HG02981 (cell line): ENCODE measurements at regions not wholly inside any gene's neighbourhood (a gene's known extent, or its start where the extent isn't known, plus 50 kb on each side); places are given as distances from the start of the nearest gene placed in this dataset.
"Not testable (repeated sequence)": the region's sequence is repeated elsewhere in the genome, so short reads cannot be mapped to it uniquely, and the experiment has no call there.

Experiments
- ATAC-seq: cut with Tn5 transposase; IDR thresholded peaks from one replicate; pipeline ENCODE4 v1.9.1; 2021; ENCODE audit warnings: mild to moderate bottlenecking, moderate library complexity; ENCODE audit not compliant: unreplicated experiment

DNA sequence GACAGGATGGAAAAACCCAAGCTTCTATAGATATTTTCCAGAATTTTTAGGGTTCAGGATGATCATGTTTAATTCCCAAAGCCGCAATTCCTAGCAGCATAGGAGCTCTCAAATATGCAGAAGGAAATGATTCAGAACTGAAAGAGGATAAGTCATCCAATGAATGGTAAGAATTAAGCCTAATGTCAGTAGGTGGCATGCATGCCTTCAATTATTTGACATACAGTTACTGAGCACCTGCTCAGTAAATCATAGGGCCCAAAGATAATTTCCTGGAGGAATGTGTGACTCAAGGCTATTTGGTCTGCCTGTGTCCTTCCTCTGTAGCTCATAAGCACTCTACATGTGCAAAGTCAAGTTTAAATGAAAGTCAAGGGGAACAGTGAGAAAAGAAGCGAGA lies 116.8 kb upstream of the SLC38A4 start:
- ATAC-seq: no peak

- ATAC-seq: no peak
Observed at GRCh38 chr12:46944088-46944487, 118.3 kb upstream of the SLC38A4 start.

GRCh38 chr12:46944771-46945170 lies 119.0 kb upstream of the SLC38A4 start:
- no peak for ATAC-seq

GRCh38 chr12:46945591-46945990 lies 119.8 kb upstream of the SLC38A4 start:
- no peak for ATAC-seq

- no peak for ATAC-seq
Observed at GRCh38 chr12:46946137-46946536, 120.3 kb upstream of the SLC38A4 start.

GRCh38 chr12:46948936-46949545 lies 123.2 kb upstream of the SLC38A4 start:
- ATAC-seq: no peak

DNA sequence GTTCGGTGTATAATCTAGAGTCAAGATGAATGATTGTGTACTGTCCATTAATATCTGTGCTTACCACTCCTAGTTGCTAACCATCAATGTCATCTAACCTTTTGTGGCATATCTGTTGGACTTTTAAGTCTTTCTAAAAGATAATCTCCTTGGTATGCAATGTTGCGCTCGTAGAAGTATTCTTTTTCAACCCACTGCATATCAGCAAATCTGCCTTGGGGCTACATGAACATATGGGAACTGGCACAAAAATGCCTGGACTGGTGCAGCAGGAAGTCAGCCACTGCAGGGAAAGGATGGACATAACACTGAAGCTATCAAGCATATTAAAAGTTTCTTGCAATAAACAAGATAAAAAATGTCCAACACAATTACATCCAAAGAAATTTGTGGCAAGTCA lies 124.3 kb upstream of the SLC38A4 start:
- no peak for ATAC-seq

GRCh38 chr12:46952880-46953483 lies 126.4 kb upstream of the PCED1B start:
- no peak for ATAC-seq

DNA sequence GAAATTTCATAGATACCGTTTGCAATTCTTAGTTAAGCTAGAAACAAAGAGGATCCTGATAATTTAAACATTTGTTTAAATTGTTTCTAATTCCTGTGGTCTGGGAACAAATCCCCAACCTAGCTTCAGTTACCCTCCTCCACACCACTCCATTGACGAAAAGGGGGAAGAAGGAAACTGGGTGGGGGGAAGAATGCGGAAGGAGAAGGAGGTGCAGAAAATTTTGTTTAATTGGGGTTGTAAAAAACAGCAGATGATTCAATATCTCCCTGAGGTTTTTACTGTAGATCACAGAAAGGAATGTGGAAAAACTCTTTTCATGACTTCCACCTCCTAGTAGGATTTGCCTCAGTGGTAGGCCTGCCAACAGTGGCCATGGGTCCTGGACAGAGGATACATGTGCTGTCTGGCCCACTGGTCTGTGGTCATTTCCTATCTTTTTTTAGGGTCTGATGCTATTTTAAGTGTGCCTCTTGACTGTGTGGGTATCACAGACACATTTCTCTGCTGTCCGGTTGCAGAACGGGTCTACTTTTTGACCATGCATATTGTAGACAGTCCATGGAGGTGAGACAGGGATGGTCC lies 122.9 kb upstream of the PCED1B start:
- no peak for ATAC-seq

- no peak for ATAC-seq
Observed at GRCh38 chr12:46958053-46958452, 121.4 kb upstream of the PCED1B start.

DNA sequence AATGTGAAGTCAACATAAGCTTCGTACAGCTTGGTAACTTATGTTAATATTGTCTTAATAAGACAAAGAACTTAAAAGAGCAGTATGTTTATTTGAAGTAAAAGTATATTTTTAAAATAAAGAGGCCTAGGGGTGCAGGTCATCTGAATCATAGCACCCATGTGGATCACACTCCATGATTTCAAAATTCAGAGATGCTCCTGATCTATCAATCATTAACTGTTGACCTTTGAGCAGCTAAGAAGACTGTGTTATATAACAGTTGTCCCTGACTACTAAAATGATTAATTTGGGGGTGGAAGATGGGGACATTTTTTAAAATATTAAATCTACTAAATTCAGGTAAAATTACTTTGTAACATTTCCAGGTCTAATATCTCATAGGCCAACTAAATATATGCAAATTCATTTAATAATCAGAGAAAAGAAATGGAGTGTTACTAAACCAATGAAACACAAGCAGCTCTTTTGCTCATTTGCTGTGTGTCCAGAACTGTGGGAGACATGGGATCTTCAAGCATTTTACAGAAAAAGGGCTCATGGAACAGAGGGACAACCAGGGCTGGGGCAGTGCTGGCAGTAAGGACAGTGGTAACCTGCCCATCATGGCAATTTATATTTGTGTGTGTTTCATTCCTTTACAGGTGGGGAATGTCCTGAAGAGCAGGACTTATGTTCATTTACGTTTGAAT lies 120.7 kb upstream of the PCED1B start:
- no peak for ATAC-seq

DNA sequence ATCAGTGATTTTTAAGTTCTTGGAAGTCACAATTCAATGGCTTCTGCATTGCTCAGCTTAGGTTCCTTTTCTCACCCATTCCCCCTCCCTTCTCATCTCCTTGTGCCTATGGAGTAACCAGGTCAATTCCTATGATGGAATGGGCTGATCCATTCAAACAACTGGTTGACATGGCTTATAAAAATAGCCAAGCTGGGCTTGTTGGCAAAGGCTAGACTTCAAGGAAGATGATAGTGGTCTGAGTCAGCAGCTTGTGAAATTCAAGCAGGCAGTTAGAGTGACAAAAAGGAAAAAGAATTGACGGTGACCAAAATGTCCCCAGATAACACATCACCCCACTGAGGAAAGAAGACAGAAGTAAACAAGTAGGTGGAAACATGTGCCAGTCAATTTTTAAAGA lies 119.9 kb upstream of the PCED1B start:
- ATAC-seq: no peak

GRCh38 chr12:46960681-46961080 lies 118.7 kb upstream of the PCED1B start:
- ATAC-seq: no peak

DNA sequence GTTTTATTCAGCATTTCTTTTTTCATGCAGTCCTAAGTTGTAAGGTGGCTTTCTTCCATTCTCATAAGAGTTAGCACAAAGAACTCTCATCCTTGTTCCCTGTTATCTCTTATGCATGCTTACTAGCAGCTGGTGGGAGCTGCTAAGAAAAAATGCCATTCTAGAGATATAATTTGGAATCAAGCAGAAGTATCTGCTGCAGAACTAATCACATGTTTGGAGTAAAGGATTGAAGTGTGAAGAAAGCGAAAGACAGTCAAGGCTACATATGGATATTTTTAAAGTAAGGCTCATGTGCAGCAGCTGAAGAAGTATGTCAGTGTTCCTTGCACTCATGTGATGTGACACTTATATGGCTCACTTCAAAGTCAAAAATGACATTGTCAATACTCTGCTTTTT lies 116.2 kb upstream of the PCED1B start:
- ATAC-seq: no peak

DNA sequence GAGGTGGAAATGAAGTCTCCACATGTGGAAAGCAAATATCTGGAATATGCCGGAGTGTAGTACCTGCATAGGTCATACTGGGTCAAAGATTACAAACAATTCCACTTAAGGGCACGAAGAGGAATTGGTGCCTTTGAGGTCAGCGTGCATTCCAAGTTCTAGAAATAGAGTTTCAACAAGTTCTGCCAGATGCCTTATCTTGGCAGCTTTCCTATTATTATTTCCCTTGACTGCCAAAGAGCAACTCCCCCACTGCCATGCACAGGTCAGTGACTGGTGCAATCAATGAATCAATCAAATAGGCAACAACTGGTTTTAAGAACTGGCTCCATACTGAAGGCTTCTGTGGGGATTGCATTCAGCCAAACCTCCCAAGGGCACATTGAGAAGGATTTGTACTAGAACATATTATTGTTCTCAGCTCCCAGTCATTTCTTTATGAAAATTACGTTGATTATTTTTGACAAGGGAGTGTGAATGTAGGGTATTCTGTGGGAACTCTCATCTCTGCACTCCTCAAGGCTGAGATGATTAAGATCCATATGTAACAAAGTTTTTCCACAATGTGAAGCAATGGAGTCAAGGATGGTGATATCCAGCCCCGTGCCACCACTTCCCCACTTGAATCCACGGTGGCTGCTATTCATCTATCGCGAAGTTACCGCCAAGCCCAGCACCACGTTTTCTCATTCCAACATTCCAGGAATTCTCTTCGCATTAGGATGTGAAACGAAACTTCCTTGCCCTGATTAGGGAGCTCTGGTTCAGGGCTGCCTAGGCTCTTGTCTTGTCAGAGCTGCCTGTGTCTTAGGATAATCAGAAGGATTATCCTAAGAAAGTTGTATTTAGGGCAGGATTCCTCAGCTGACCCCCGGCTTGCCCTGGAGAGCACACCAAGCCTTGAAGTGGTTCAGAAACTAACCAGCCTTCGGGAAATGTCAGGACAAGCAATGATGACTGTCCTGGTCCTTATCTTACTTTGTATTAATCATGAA lies 115.1 kb upstream of the PCED1B start:
- no peak for ATAC-seq

GRCh38 chr12:46965137-46965536 lies 114.3 kb upstream of the PCED1B start:
- no peak for ATAC-seq

- ATAC-seq: no peak
Observed at GRCh38 chr12:46965880-46966279, 113.5 kb upstream of the PCED1B start.

DNA sequence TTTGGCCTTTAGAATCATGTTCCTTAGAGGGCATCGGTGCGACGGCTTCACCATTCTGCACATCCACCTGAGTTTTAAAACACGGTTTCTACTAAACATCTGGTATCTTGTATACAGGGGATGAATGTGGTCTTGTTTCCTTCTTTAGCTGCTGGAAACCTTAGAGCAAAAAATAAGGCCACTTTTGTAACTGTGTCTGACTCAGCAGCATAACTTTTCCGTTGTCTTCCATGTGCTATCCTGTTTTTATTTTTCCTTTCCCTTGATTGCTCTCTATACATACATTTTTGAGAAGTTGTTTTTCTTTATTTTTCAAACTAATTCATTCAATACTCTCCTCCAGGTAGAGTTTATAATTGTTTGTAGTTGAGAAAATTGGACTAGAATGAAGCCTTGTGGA lies 108.8 kb upstream of the PCED1B start:
- ATAC-seq: no peak

DNA sequence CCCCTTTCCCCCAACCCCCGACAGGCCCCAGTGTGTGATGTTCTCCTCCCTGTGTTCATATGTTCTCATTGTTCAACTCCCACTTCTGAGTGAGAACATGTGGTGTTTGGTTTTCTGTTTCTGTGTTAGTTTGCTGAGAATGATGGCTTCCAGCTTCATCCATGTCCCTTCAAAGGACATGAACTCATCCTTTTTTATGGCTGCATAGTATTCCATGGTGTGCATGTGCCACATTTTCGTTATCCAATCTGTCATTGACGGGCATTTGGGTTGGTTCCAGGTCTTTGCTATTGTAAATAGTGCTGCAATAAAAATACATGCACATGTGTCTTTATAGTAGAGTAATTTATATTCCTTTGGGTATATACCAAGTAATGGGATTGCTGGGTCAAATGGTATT lies 105.5 kb upstream of the PCED1B start:
- not testable (repeated sequence) for ATAC-seq

GRCh38 chr12:46977871-46978375 lies 101.5 kb upstream of the PCED1B start:
- ATAC-seq: no peak

- ATAC-seq: no peak
Observed at GRCh38 chr12:46981622-46982021, 97.8 kb upstream of the PCED1B start.
